Neuronal stem cell (in vitro differentiated cells): ENCODE measurements at regions not wholly inside any gene's neighbourhood (a gene's known extent, or its start where the extent isn't known, plus 50 kb on each side); places are given as distances from the start of the nearest gene placed in this dataset.
A peak's percentile ranks its signal among the peaks of the same experiment; 100 is the strongest.

Experiments used
- DNase-seq: peaks from one replicate; pipeline ENCODE4 v3.0.0-alpha.2; 2013; ENCODE audit warnings: low spot score
- H2AFZ ChIP-seq: one replicate; pipeline ENCODE4 v1.6.1; 2013; ENCODE audit warnings: mild to moderate bottlenecking, low read length, inconsistent platforms
- H2AK5ac ChIP-seq: 2 replicates; pipeline ENCODE4 v1.6.1; 2013; ENCODE audit warnings: low read depth, mild to moderate bottlenecking, inconsistent platforms, low read length, moderate library complexity, mixed read lengths
- H2BK120ac ChIP-seq: 2 replicates; pipeline ENCODE4 v1.6.1; 2013; ENCODE audit warnings: low read depth, mild to moderate bottlenecking, inconsistent platforms, low read length, moderate library complexity, mixed read lengths
- H2BK12ac ChIP-seq: one replicate; pipeline ENCODE4 v1.6.1; 2013; ENCODE audit warnings: low read length, inconsistent platforms
- H2BK15ac ChIP-seq: 2 replicates; pipeline ENCODE4 v1.6.1; 2013; ENCODE audit warnings: mild to moderate bottlenecking, low read length, inconsistent platforms, mixed read lengths
- H2BK5ac ChIP-seq: one replicate; pipeline ENCODE4 v1.6.1; 2013; ENCODE audit warnings: inconsistent platforms, mild to moderate bottlenecking, low read length, moderate library complexity
- H3K14ac ChIP-seq: one replicate; pipeline ENCODE4 v1.6.1; 2013; ENCODE audit warnings: low read length, inconsistent platforms
- H3K18ac ChIP-seq: 2 replicates; pipeline ENCODE4 v1.6.1; 2013; ENCODE audit warnings: low read length, inconsistent platforms
- H3K23ac ChIP-seq: 2 replicates; pipeline ENCODE4 v1.6.1; 2013; ENCODE audit warnings: low read depth, mild to moderate bottlenecking, mixed read lengths, low read length, inconsistent platforms; ENCODE audit not compliant: poor library complexity
- H3K27ac ChIP-seq: replicated peaks from 3 replicates; pipeline ENCODE4 v1.5.1; 2013; ENCODE audit warnings: low read length, inconsistent platforms
- H3K27me3 ChIP-seq, 3 experiments: 2 replicates each; pipeline ENCODE4 v1.6.1; 2013; ENCODE audit warnings: low read length in 3 of 3, mild to moderate bottlenecking in 2 of 3, inconsistent platforms in 1 of 3, low read depth in 1 of 3, mixed read lengths in 1 of 3, moderate library complexity in 1 of 3; ENCODE audit not compliant: control insufficient read depth in 3 of 3, insufficient read depth in 3 of 3
- H3K36me3 ChIP-seq, 2 donors: replicated peaks in 1 of 2; 2 replicates each; pipeline ENCODE4 v1.6.1; 2013; ENCODE audit warnings: low read length in 2 of 2; ENCODE audit not compliant: control insufficient read depth in 2 of 2, insufficient read depth in 2 of 2
- H3K4ac ChIP-seq: 2 replicates; pipeline ENCODE4 v1.6.1; 2013; ENCODE audit warnings: inconsistent platforms, mild to moderate bottlenecking, low read length, moderate library complexity
- H3K4me1 ChIP-seq, 2 donors: 1 replicate in 1 of 2; 2 replicates in 1 of 2; pipeline ENCODE4 v1.6.1; 2013; ENCODE audit warnings: low read length in 2 of 2, low read depth in 1 of 2; ENCODE audit not compliant: control insufficient read depth in 2 of 2, insufficient read depth in 1 of 2
- H3K4me2 ChIP-seq: one replicate; pipeline ENCODE4 v1.6.1; 2013; ENCODE audit warnings: mild to moderate bottlenecking, low read length, inconsistent platforms; ENCODE audit not compliant: insufficient read depth, poor library complexity, severe bottlenecking
- H3K4me3 ChIP-seq, 2 donors: 2 replicates each; pipeline ENCODE4 v1.5.1; 2013; ENCODE audit warnings: low read length in 2 of 2, mild to moderate bottlenecking in 2 of 2, inconsistent platforms in 1 of 2, moderate library complexity in 1 of 2
- H3K79me1 ChIP-seq: one replicate; pipeline ENCODE4 v1.6.1; 2013; ENCODE audit warnings: low read depth, mild to moderate bottlenecking, inconsistent platforms, low read length, moderate library complexity
- H3K9ac ChIP-seq: one replicate; pipeline ENCODE4 v1.6.1; 2013; ENCODE audit warnings: mild to moderate bottlenecking, low read depth, low read length, inconsistent platforms; ENCODE audit not compliant: poor library complexity
- H3K9me3 ChIP-seq, 2 donors: replicated peaks in 1 of 2; 2 replicates each; pipeline versions ENCODE3 to v1.6.1; 2013; ENCODE audit warnings: low read length in 2 of 2, mild to moderate bottlenecking in 2 of 2, inconsistent platforms in 1 of 2, low read depth in 1 of 2, mixed read lengths in 1 of 2, moderate library complexity in 1 of 2; ENCODE audit not compliant: control insufficient read depth in 2 of 2, insufficient read depth in 1 of 2
- H4K8ac ChIP-seq: one replicate; pipeline ENCODE4 v1.6.1; 2013; ENCODE audit warnings: low read depth, mild to moderate bottlenecking, inconsistent platforms, low read length, moderate library complexity
- H4K91ac ChIP-seq: one replicate; pipeline ENCODE4 v1.6.1; 2013; ENCODE audit warnings: low read length, low read depth, mild to moderate bottlenecking, inconsistent platforms; ENCODE audit not compliant: poor library complexity
- WGBS, 2 donors: extraction: QIAGEN DNeasy Blood & Tissue Kit; methylation state at CpG; one replicate each; pipeline ENCODE4 v1.1.7; 2013; ENCODE audit warnings: missing lambda C conversion rate in 2 of 2, mixed read lengths in 1 of 2; ENCODE audit not compliant: insufficient read length in 2 of 2, insufficient replicate concordance in 1 of 2; ENCODE audit errors: extremely low coverage in 2 of 2; 5-methylcytosine and 5-hydroxymethylcytosine counted together

- Histone ChIP-seq H3K9ac (no peak overlapping the region), H2BK120ac (no peak overlapping the region), H2AFZ (no peak overlapping the region), H3K4me2 (no peak overlapping the region), H3K4me3 (no peak overlapping the region), H4K91ac (no peak overlapping the region), H3K36me3 (no peaks in the 10 kb centered on the region), H2BK15ac (no peak overlapping the region), H3K4ac (no peak overlapping the region), H2BK5ac (no peak overlapping the region), H2AK5ac (no peak overlapping the region), H3K14ac (no peak overlapping the region), H3K27me3 (no peaks in the 10 kb centered on the region), H3K4me1 (peaks cover 0 to 2% of the 10 kb centered on the region in 2 donors), H3K79me1 (no peaks in the 10 kb centered on the region), H2BK12ac (no peak overlapping the region), H3K23ac (no peak overlapping the region), H3K18ac (no peak overlapping the region), H4K8ac (no peak overlapping the region), H3K9me3 (no peaks in the 10 kb centered on the region), H3K27ac (no peak overlapping the region)
- no peak for DNase-seq
Measured at GRCh38 chr15:69511015-69511414, 58.4 kb downstream of the RPLP1 start.

GRCh38 chr15:69511716-69512340, 59.2 kb downstream of the RPLP1 start:
- H3K23ac ChIP-seq = no peak overlapping the region

GRCh38 chr15:69513450-69513960, 60.9 kb downstream of the RPLP1 start:
- H3K27me3 ChIP-seq = no peaks in the 10 kb centered on the region
- no peak for DNase-seq

More at GRCh38 chr15:69511716-69512340, 59.2 kb downstream of the RPLP1 start:
- H3K9me3 ChIP-seq = no peaks in the 10 kb centered on the region
- H3K4me2 ChIP-seq = no peak overlapping the region
- no peak overlapping the region for H2AFZ ChIP-seq
- H3K27me3 ChIP-seq = no peaks in the 10 kb centered on the region
- H3K4ac ChIP-seq = no peak overlapping the region
- H2AK5ac ChIP-seq = no peak overlapping the region
- H2BK12ac ChIP-seq = no peak overlapping the region
- no peaks in the 10 kb centered on the region for H3K36me3 ChIP-seq
- WGBS, 2 donors = no CpG with 5 or more reads among the region's 3 CpGs
- H3K27ac ChIP-seq = no peak overlapping the region
- DNase-seq = no peak
- H3K4me3 ChIP-seq = no peak overlapping the region
- no peak overlapping the region for H2BK15ac ChIP-seq
- H3K9ac ChIP-seq = no peak overlapping the region
- H2BK5ac ChIP-seq = no peak overlapping the region
- no peaks in the 10 kb centered on the region for H3K4me1 ChIP-seq
- H3K18ac ChIP-seq = no peak overlapping the region
- no peaks in the 10 kb centered on the region for H3K79me1 ChIP-seq
- H4K91ac ChIP-seq = no peak overlapping the region
- no peak overlapping the region for H3K14ac ChIP-seq
- H2BK120ac ChIP-seq = no peak overlapping the region
- no peak overlapping the region for H4K8ac ChIP-seq

GRCh38 chr15:69513986-69514385, 61.4 kb downstream of the RPLP1 start:
- Histone ChIP-seq H3K14ac (no peak overlapping the region), H2BK5ac (no peak overlapping the region), H3K36me3 (no peaks in the 10 kb centered on the region), H3K4me3 (no peak overlapping the region), H3K4me1 (peaks cover 0 to 3% of the 10 kb centered on the region in 2 donors), H2AK5ac (peak overlapping the region; percentile 49), H3K4ac (no peak overlapping the region), H3K79me1 (no peaks in the 10 kb centered on the region), H3K23ac (no peak overlapping the region), H3K4me2 (no peak overlapping the region), H3K18ac (peak overlapping the region; percentile 45), H4K91ac (no peak overlapping the region), H3K27me3 (no peaks in the 10 kb centered on the region), H2BK12ac (no peak overlapping the region), H3K9me3 (no peaks in the 10 kb centered on the region), H2BK120ac (no peak overlapping the region), H4K8ac (no peak overlapping the region), H3K27ac (no peak overlapping the region), H2AFZ (no peak overlapping the region), H3K9ac (no peak overlapping the region), H2BK15ac (no peak overlapping the region)
- WGBS, 2 donors = no CpG with 5 or more reads among the region's 7 CpGs
- DNase-seq = no peak

More at GRCh38 chr15:69513450-69513960, 60.9 kb downstream of the RPLP1 start:
- H3K23ac ChIP-seq = no peak overlapping the region
- H2AK5ac ChIP-seq = peak overlapping the region; percentile 49
- H3K9me3 ChIP-seq = no peaks in the 10 kb centered on the region
- no peak overlapping the region for H2BK5ac ChIP-seq
- H2AFZ ChIP-seq = no peak overlapping the region
- no peaks in the 10 kb centered on the region for H3K79me1 ChIP-seq
- H3K18ac ChIP-seq = no peak overlapping the region
- no peaks in the 10 kb centered on the region for H3K36me3 ChIP-seq
- H3K27ac ChIP-seq = no peak overlapping the region
- H3K14ac ChIP-seq = no peak overlapping the region
- H3K9ac ChIP-seq = no peak overlapping the region
- H3K4me2 ChIP-seq = no peak overlapping the region
- no peak overlapping the region for H4K8ac ChIP-seq
- no peak overlapping the region for H2BK12ac ChIP-seq
- no peak overlapping the region for H3K4ac ChIP-seq
- peaks cover 0 to 3% of the 10 kb centered on the region in 2 donors for H3K4me1 ChIP-seq
- no peak overlapping the region for H4K91ac ChIP-seq
- no CpG with 5 or more reads among the region's 5 CpGs for WGBS, 2 donors
- no peak overlapping the region for H3K4me3 ChIP-seq
- peak overlapping the region; percentile 11 for H2BK15ac ChIP-seq
- H2BK120ac ChIP-seq = no peak overlapping the region
